ENCODE measurements at regions not wholly inside any gene's neighbourhood (a gene's known extent, or its start where the extent isn't known, plus 50 kb on each side); places are given as distances from the start of the nearest gene placed in this dataset.

GRCh38 chr4:181825564-181825963 is 417.6 kb upstream of the TENM3 start (continued):
- TF ChIP-seq EZH2 (IDR thresholded peaks at IDR 0.05), result no peak

- no peaks in the 10 kb centered on the region for H3K9me2 ChIP-seq (ENCODE audit: insufficient read depth)
- H3K4me3 ChIP-seq (replicated peaks in 1 of 2; ENCODE audit: low read depth in 1 of 2, low read length in 2 of 2), result no peak overlapping the region
- no peaks in the 10 kb centered on the region for H3K4me1 ChIP-seq (ENCODE audit: control insufficient read depth in 1 of 2, insufficient read depth in 2 of 2, low read length in 2 of 2)
- no peak overlapping the region for H3K27ac ChIP-seq (ENCODE audit: low read depth, low read length)
- H2AFZ ChIP-seq (ENCODE audit: low read depth, low read length, poor library complexity, severe bottlenecking), result no peak overlapping the region
- no peaks in the 10 kb centered on the region for H4K20me1 ChIP-seq (ENCODE audit: insufficient read depth)
- no peak overlapping the region for H3K4me2 ChIP-seq (ENCODE audit: low read length)
- H3K36me3 ChIP-seq (ENCODE audit: control insufficient read depth in 1 of 2, insufficient read depth in 2 of 2, low read length in 2 of 2), result no peaks in the 10 kb centered on the region
- H3K27me3 ChIP-seq (ENCODE audit: insufficient read depth, low read length), result 0 out of 2 replicates have a peak, but pooled peaks cover 4% of the 10 kb centered on the region
- DNase-seq (ENCODE audit: low read depth, low spot score) (no peak), ATAC-seq (no peak)
- TF ChIP-seq ZFX (IDR thresholded peaks at IDR 0.05) (no peak), CBX3 (IDR thresholded peaks at IDR 0.05; ENCODE audit: low read depth) (no peak), EGR1 (IDR thresholded peaks at IDR 0.05; ENCODE audit: low read depth) (no peak), REST (IDR thresholded peaks at IDR 0.05; ENCODE audit: low read depth) (no peak), SP1 (IDR thresholded peaks at IDR 0.05; ENCODE audit: low read depth) (no peak), FOSL1 (IDR thresholded peaks at IDR 0.05; ENCODE audit: low read depth) (no peak), CEBPB (IDR thresholded peaks at IDR 0.05; ENCODE audit: low read depth) (no peak), JUND (IDR thresholded peaks at IDR 0.05) (no peak), EZH2phosphoT487 (IDR thresholded peaks at IDR 0.05; ENCODE audit: borderline replicate concordance) (no peak), RAD21 (IDR thresholded peaks at IDR 0.05; ENCODE audit: low read depth) (no peak)
- no peaks in the 10 kb centered on the region for H3K9me3 ChIP-seq (ENCODE audit: control insufficient read depth in 1 of 2, insufficient read depth in 1 of 2, low read depth in 1 of 2, low read length in 2 of 2)
- intact Hi-C loops (cut with micrococcal nuclease), result no loop called here
- H3K9ac ChIP-seq (ENCODE audit: low read length), result no peak overlapping the region
- CTCF ChIA-PET, result no interaction called here
- no TSS peak for BruUV-seq (replicated peaks)
- POLR2A ChIA-PET, result no interaction called here
- H3K79me2 ChIP-seq (ENCODE audit: insufficient read depth, low read length), result no peaks in the 10 kb centered on the region
- RAD21 ChIA-PET (ENCODE audit: low non-redundant PET in 1 of 2, low total read pairs in 2 of 2, uncharacterized antibody in 2 of 2, unreplicated experiment in 2 of 2), result no interaction called here
Measured at GRCh38 chr4:181827246-181827645, 416.0 kb upstream of the TENM3 start.

All from HCT116 (cell line).